HEK293 (cell line): ENCODE measurements at regions not wholly inside any gene's neighbourhood (a gene's known extent, or its start where the extent isn't known, plus 50 kb on each side); places are given as distances from the start of the nearest gene placed in this dataset.
"Not testable (repeated sequence)": the region's sequence is repeated elsewhere in the genome, so short reads cannot be mapped to it uniquely, and the experiment has no call there.

Experiments used
- CTCF ChIA-PET: fragments of 350-600 bp; formaldehyde crosslinking; extraction: SDS; loops from one replicate; lab custom pipeline; 2021; ENCODE audit warnings: antibody characterized with exemption; lab: Yijun Ruan, JAX
- POLR2A ChIA-PET: fragments of 300-600 bp; formaldehyde crosslinking; extraction: SDS; loops from one replicate; lab custom pipeline; 2020; ENCODE audit warnings: antibody characterized with exemption, inconsistent platforms; lab: Yijun Ruan, JAX
- H3K27ac ChIP-seq: fragments of 200-500 bp; sonication (Bioruptor generic); 2 replicates; pipeline ENCODE4 v1.5.1; 2014; ENCODE audit warnings: low read depth, low read length, control low read depth, inconsistent platforms; ENCODE audit errors: extremely low read depth
- H3K36me3 ChIP-seq, 2 experiments: fragments of 200-500 bp in 1 of 2; sonication (Bioruptor generic) in 1 of 2; 1 replicate in 1 of 2; 2 replicates in 1 of 2; pipeline ENCODE4 v1.5.1; 2014 to 2017; ENCODE audit warnings: inconsistent platforms in 2 of 2, low read length in 2 of 2; ENCODE audit not compliant: control insufficient read depth in 2 of 2, insufficient read depth in 1 of 2
- H3K4me1 ChIP-seq: fragments of 200-500 bp; sonication (Bioruptor generic); 2 replicates; pipeline ENCODE4 v1.5.1; 2014; ENCODE audit warnings: mild to moderate bottlenecking, low read length, inconsistent platforms; ENCODE audit not compliant: control insufficient read depth, insufficient read depth
- H3K4me3 ChIP-seq: 2 replicates; pipeline ENCODE4 v1.5.1; 2011; ENCODE audit warnings: low read depth, mild to moderate bottlenecking, control low read depth, low read length, moderate library complexity
- H3K9me3 ChIP-seq: fragments of 200-500 bp; sonication (Bioruptor generic); 2 replicates; pipeline ENCODE4 v1.5.1; 2014; ENCODE audit warnings: low read depth, low read length, inconsistent platforms; ENCODE audit not compliant: control insufficient read depth, insufficient read depth
- ZNF521 ChIP-seq: fragments of 450-650 bp; formaldehyde crosslinking; IDR thresholded peaks from 2 replicates; pipeline ENCODE4 v1.5.1; 2017; ENCODE audit warnings: missing biosample characterization, mild to moderate bottlenecking, missing genetic modification characterization

GRCh38 chr16:33009468-33009867 is 184.6 kb upstream of the TP53TG3C start:
- POLR2A ChIA-PET, H3K36me3 ChIP-seq, H3K9me3 ChIP-seq, H3K4me1 ChIP-seq, H3K4me3 ChIP-seq, CTCF ChIA-PET, H3K27ac ChIP-seq: not testable (repeated sequence)

- CTCF ChIA-PET, POLR2A ChIA-PET, H3K36me3 ChIP-seq, H3K4me1 ChIP-seq, H3K9me3 ChIP-seq, H3K4me3 ChIP-seq, H3K27ac ChIP-seq: not testable (repeated sequence)
These were observed 166.9 kb upstream of the TP53TG3C start for GRCh38 chr16:33027121-33027520.

- H3K9me3 ChIP-seq, H3K27ac ChIP-seq, POLR2A ChIA-PET, H3K4me1 ChIP-seq, CTCF ChIA-PET, H3K4me3 ChIP-seq, H3K36me3 ChIP-seq: not testable (repeated sequence)
These were observed 166.1 kb upstream of the TP53TG3C start for GRCh38 chr16:33027941-33028340.

GRCh38 chr16:33028707-33029390 is 165.2 kb upstream of the TP53TG3C start:
- H3K27ac ChIP-seq, H3K36me3 ChIP-seq, H3K4me3 ChIP-seq, CTCF ChIA-PET, H3K9me3 ChIP-seq, POLR2A ChIA-PET, H3K4me1 ChIP-seq: not testable (repeated sequence)

GRCh38 chr16:33048849-33049248 is 145.2 kb upstream of the TP53TG3C start:
- H3K27ac ChIP-seq, H3K36me3 ChIP-seq, CTCF ChIA-PET, H3K4me1 ChIP-seq, POLR2A ChIA-PET, H3K4me3 ChIP-seq, H3K9me3 ChIP-seq: not testable (repeated sequence)

GRCh38 chr16:33059206-33059605 is 134.8 kb upstream of the TP53TG3C start:
- ChIA-PET CTCF (no interaction called here), POLR2A (no interaction called here)
- Histone ChIP-seq H3K9me3 (no peaks in the 10 kb centered on the region), H3K4me3 (no peak overlapping the region), H3K4me1 (no peaks in the 10 kb centered on the region), H3K36me3 (no peaks in the 10 kb centered on the region), H3K27ac (no peak overlapping the region)
- TF ChIP-seq ZNF521 = no peak

GRCh38 chr16:33059654-33060421 is 134.2 kb upstream of the TP53TG3C start:
- H3K36me3 ChIP-seq, H3K4me1 ChIP-seq, CTCF ChIA-PET, H3K9me3 ChIP-seq, H3K4me3 ChIP-seq, H3K27ac ChIP-seq, POLR2A ChIA-PET: not testable (repeated sequence)

GRCh38 chr16:33062763-33063162 is 131.3 kb upstream of the TP53TG3C start:
- H3K9me3 ChIP-seq, H3K4me3 ChIP-seq, H3K27ac ChIP-seq, H3K36me3 ChIP-seq, CTCF ChIA-PET, H3K4me1 ChIP-seq, POLR2A ChIA-PET: not testable (repeated sequence)
